Stomach (tissue), 4 donors: ENCODE measurements at regions not wholly inside any gene's neighbourhood (a gene's known extent, or its start where the extent isn't known, plus 50 kb on each side); places are given as distances from the start of the nearest gene placed in this dataset.

Experiments used
- EP300 ChIP-seq: sonication (generic); formaldehyde crosslinking; IDR thresholded peaks from one replicate; pipeline ENCODE4 v1.6.1; 2017; ENCODE audit warnings: antibody characterized with exemption
- POLR2A ChIP-seq, 4 donors: fragments of 450-650 bp; IDR thresholded peaks; one replicate each; pipeline ENCODE4 v1.6.1; 2016; ENCODE audit warnings: antibody characterized with exemption in 4 of 4, control low read depth in 2 of 4, mild to moderate bottlenecking in 1 of 4, moderate library complexity in 1 of 4
- POLR2AphosphoS5 ChIP-seq, 3 donors: sonication (generic); formaldehyde crosslinking; IDR thresholded peaks; one replicate each; pipeline ENCODE4 v1.6.1; 2016; ENCODE audit warnings: antibody characterized with exemption in 3 of 3
- TF ChIP-seq, protein P1 (sequence below), 7 experiments: fragments of 450-650 bp in 4 of 7; fragments of 200-600 bp in 3 of 7; sonication (generic) in 3 of 7; IDR thresholded peaks; one replicate each; pipeline ENCODE4 v1.5.1; 2016 to 2019; ENCODE audit warnings: antibody characterized with exemption in 7 of 7, control low read depth in 2 of 7, mild to moderate bottlenecking in 1 of 7

DNA sequence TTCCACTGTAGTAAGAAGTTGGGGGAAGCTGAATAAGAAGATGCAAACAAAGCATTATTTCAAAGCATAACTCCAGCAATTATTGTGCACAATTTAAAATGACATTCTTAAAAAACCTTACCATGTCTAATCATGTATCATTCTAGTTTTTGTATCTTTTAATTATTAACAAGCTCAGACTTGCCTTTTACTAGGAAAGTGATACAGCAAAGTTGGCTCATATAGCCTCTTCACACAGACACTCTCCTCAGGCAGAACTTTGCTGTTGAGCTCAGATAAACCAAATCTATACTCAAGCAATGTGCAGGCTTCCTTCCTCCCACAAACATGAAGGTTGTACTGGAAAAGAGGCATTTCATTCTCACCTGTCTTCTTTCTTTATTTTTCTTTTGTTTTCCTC lies 358.7 kb upstream of the EMCN start:
- TF ChIP-seq EP300, result no peak
- TF ChIP-seq, protein P1, sequence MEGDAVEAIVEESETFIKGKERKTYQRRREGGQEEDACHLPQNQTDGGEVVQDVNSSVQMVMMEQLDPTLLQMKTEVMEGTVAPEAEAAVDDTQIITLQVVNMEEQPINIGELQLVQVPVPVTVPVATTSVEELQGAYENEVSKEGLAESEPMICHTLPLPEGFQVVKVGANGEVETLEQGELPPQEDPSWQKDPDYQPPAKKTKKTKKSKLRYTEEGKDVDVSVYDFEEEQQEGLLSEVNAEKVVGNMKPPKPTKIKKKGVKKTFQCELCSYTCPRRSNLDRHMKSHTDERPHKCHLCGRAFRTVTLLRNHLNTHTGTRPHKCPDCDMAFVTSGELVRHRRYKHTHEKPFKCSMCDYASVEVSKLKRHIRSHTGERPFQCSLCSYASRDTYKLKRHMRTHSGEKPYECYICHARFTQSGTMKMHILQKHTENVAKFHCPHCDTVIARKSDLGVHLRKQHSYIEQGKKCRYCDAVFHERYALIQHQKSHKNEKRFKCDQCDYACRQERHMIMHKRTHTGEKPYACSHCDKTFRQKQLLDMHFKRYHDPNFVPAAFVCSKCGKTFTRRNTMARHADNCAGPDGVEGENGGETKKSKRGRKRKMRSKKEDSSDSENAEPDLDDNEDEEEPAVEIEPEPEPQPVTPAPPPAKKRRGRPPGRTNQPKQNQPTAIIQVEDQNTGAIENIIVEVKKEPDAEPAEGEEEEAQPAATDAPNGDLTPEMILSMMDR (IDR thresholded peaks at IDR 0.05), result no peak
- TF ChIP-seq POLR2A (IDR thresholded peaks at IDR 0.05), result no peak
- no peak for TF ChIP-seq POLR2AphosphoS5 (IDR thresholded peaks at IDR 0.05)
